ENCODE measurements at regions not wholly inside any gene's neighbourhood (a gene's known extent, or its start where the extent isn't known, plus 50 kb on each side); places are given as distances from the start of the nearest gene placed in this dataset.

DNA sequence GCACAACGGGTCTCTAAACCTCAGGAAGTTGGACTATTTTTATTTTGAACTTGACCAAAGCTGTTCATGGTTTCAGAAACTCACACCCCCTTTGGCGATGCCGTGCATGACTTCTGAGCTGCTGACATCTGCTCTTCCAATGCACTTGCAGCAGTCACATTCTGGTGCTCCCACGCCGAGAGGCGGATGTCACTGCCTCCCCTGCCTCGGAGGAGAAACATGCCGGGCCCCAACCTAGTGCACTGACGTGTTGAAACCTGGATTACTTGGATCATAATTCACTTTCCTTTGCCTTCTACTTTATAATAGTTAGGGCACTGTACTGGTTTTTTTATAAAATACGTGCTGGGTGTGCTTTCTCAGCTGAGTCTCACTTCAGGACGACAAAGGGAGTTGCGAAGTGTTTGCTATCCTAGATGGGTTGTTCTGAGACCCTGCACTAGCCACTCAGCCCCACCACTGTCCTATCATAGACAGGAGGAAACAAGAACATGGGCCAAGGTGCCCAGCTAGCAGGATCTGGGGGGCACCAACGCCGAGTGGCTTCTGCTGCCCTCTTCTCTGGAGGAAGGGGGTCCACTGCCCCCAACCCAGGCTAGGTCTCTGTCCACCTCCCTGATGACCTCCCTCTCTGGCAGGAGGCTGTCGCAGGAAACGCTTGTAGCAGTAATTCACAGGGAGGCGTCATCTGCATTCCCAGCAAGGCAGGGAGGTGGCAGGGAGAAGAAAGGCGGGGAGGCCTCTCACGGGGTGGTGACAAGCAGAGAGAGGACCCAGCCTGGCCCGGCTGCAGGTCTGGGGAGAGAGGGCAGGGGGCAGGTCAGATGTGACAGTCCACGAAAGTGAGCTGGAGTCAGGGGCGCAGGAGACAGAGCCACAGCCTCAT is 158.8 kb upstream of the IQSEC1 start:
- TF ChIP-seq, protein P1, sequence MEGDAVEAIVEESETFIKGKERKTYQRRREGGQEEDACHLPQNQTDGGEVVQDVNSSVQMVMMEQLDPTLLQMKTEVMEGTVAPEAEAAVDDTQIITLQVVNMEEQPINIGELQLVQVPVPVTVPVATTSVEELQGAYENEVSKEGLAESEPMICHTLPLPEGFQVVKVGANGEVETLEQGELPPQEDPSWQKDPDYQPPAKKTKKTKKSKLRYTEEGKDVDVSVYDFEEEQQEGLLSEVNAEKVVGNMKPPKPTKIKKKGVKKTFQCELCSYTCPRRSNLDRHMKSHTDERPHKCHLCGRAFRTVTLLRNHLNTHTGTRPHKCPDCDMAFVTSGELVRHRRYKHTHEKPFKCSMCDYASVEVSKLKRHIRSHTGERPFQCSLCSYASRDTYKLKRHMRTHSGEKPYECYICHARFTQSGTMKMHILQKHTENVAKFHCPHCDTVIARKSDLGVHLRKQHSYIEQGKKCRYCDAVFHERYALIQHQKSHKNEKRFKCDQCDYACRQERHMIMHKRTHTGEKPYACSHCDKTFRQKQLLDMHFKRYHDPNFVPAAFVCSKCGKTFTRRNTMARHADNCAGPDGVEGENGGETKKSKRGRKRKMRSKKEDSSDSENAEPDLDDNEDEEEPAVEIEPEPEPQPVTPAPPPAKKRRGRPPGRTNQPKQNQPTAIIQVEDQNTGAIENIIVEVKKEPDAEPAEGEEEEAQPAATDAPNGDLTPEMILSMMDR (IDR thresholded peaks at IDR 0.05): no peak
- no peak for TF ChIP-seq POLR2A (IDR thresholded peaks at IDR 0.05)

Measured in testis (tissue), 2 donors.